ENCODE measurements at regions not wholly inside any gene's neighbourhood (a gene's known extent, or its start where the extent isn't known, plus 50 kb on each side); places are given as distances from the start of the nearest gene placed in this dataset.

- intact Hi-C loops (cut with micrococcal nuclease; ENCODE audit: unreplicated experiment) = no loop called here
- no TSS peak for BruUV-seq (replicated peaks)
- TF ChIP-seq EZH2 (IDR thresholded peaks at IDR 0.05; ENCODE audit: borderline replicate concordance, low read depth, low read length, poor library complexity, severe bottlenecking) (no peak), CTCF (conservative IDR thresholded peaks at IDR 0.05; ENCODE audit: low read depth, low read length) (no peak)
These were observed 67.4 kb upstream of the CCDC112 start for GRCh38 chr5:115363879-115364278.

GRCh38 chr5:115360046-115360685, 63.7 kb upstream of the CCDC112 start:
- intact Hi-C loops (cut with micrococcal nuclease; ENCODE audit: unreplicated experiment) = no loop called here
- H3K27ac ChIP-seq (ENCODE audit: low read depth, low read length, poor library complexity, severe bottlenecking) = no peak overlapping the region
- peak; percentile 15 for DNase-seq (ENCODE audit: low spot score)

More at GRCh38 chr5:115363879-115364278, 67.4 kb upstream of the CCDC112 start:
- no peaks in the 10 kb centered on the region for H3K36me3 ChIP-seq (ENCODE audit: insufficient read depth, low read length, poor library complexity, severe bottlenecking)
- no peak overlapping the region for H3K4me3 ChIP-seq (ENCODE audit: low read depth, low read length, poor library complexity, severe bottlenecking)
- POLR2A ChIA-PET (ENCODE audit: low non-redundant PET) = no interaction called here
- CTCF ChIA-PET = no interaction called here
- no peak for DNase-seq (ENCODE audit: low spot score)
- H3K4me1 ChIP-seq (ENCODE audit: insufficient read depth, low read length, poor library complexity, severe bottlenecking) = no peaks in the 10 kb centered on the region
- no peaks in the 10 kb centered on the region for H3K9me3 ChIP-seq (ENCODE audit: low read depth, low read length, poor library complexity, severe bottlenecking)
- H3K27ac ChIP-seq (ENCODE audit: low read depth, low read length, poor library complexity, severe bottlenecking) = no peak overlapping the region
- no peaks in the 10 kb centered on the region for H3K27me3 ChIP-seq (replicated peaks; ENCODE audit: insufficient read depth, low read depth, low read length, poor library complexity)

GRCh38 chr5:115355767-115356381, 59.4 kb upstream of the CCDC112 start:
- no peaks in the 10 kb centered on the region for H3K9me3 ChIP-seq (ENCODE audit: low read depth, low read length, poor library complexity, severe bottlenecking)
- intact Hi-C loops (cut with micrococcal nuclease; ENCODE audit: unreplicated experiment) = no loop called here
- no peaks in the 10 kb centered on the region for H3K36me3 ChIP-seq (ENCODE audit: insufficient read depth, low read length, poor library complexity, severe bottlenecking)
- DNase-seq (ENCODE audit: low spot score) = no peak
- TF ChIP-seq EZH2 (IDR thresholded peaks at IDR 0.05; ENCODE audit: borderline replicate concordance, low read depth, low read length, poor library complexity, severe bottlenecking) = no peak
- no peak for TF ChIP-seq CTCF (conservative IDR thresholded peaks at IDR 0.05; ENCODE audit: low read depth, low read length)
- no peaks in the 10 kb centered on the region for H3K27me3 ChIP-seq (replicated peaks; ENCODE audit: insufficient read depth, low read depth, low read length, poor library complexity)
- no peaks in the 10 kb centered on the region for H3K4me1 ChIP-seq (ENCODE audit: insufficient read depth, low read length, poor library complexity, severe bottlenecking)
- BruUV-seq (replicated peaks) = no TSS peak
- no peak overlapping the region for H3K4me3 ChIP-seq (ENCODE audit: low read depth, low read length, poor library complexity, severe bottlenecking)
- no peak overlapping the region for H3K27ac ChIP-seq (ENCODE audit: low read depth, low read length, poor library complexity, severe bottlenecking)
- ChIA-PET CTCF (no interaction called here), POLR2A (ENCODE audit: low non-redundant PET) (no interaction called here)

More at GRCh38 chr5:115360046-115360685, 63.7 kb upstream of the CCDC112 start:
- Histone ChIP-seq H3K4me3 (ENCODE audit: low read depth, low read length, poor library complexity, severe bottlenecking) (no peak overlapping the region), H3K36me3 (ENCODE audit: insufficient read depth, low read length, poor library complexity, severe bottlenecking) (no peaks in the 10 kb centered on the region), H3K27me3 (replicated peaks; ENCODE audit: insufficient read depth, low read depth, low read length, poor library complexity) (no peaks in the 10 kb centered on the region), H3K4me1 (ENCODE audit: insufficient read depth, low read length, poor library complexity, severe bottlenecking) (no peaks in the 10 kb centered on the region), H3K9me3 (ENCODE audit: low read depth, low read length, poor library complexity, severe bottlenecking) (no peaks in the 10 kb centered on the region)
- TF ChIP-seq EZH2 (IDR thresholded peaks at IDR 0.05; ENCODE audit: borderline replicate concordance, low read depth, low read length, poor library complexity, severe bottlenecking) = no peak
- no peak for TF ChIP-seq CTCF (conservative IDR thresholded peaks at IDR 0.05; ENCODE audit: low read depth, low read length)
- BruUV-seq (replicated peaks) = no TSS peak
- CTCF ChIA-PET = interaction anchor here (0.6 kb wide), 1 partner anchor 173 kb away, joined by 3 read pairs; no protein-coding TSS in a partner anchor
- POLR2A ChIA-PET (ENCODE audit: low non-redundant PET) = interaction anchor here (0.6 kb wide), 1 partner anchor 206 kb away, joined by 3 read pairs; no protein-coding TSS in a partner anchor
